IPS-NIHi7 (cell line): ENCODE measurements at regions not wholly inside any gene's neighbourhood (a gene's known extent, or its start where the extent isn't known, plus 50 kb on each side); places are given as distances from the start of the nearest gene placed in this dataset.

ENCODE experiments used
- DNase-seq: peaks from one replicate; pipeline ENCODE4 v3.0.0; 2012; ENCODE audit warnings: mixed read lengths; ENCODE audit errors: extremely low spot score

DNA sequence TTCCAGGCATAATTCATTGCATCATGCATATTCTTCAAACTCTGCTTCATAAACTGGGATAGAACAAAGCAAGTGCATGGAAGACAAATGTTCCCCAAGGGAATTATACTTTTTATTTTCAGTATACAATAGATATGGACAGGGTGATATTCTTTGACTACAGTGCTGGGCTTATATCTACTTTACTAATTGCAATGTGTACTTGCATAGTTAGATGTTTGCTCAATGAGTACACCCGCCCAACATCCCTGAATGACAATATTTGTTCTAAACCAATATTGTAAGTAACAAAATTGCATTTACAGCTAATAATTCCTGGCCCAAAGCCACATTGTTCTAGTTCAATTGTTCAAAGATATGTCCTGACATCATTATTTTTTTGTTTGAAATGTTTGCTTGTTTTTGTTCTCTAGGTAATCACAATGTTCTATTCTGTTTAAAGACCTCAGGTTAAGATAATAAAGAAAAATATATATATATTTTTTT is 171.4 kb downstream of the PTN start:
- no peak for DNase-seq

DNA sequence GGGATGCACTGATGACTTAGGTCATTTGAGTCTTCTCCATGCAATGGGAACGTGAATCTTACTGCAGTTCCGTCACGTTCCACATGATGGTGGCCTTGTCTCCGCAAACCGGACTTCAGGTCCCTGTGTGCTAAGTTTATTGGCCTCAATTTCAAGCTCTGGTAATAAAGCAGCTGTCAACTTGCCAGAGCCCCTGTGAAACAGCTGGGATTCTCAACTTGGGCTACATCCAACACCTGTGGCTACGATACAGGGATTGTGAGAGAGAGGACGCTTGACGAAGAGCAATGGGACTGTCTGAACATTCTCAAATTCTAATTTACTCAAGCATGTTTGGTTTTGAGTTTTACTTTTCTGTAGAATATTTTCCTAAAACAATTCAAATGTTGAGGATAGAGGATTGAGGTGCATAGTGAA is 174.2 kb downstream of the PTN start:
- DNase-seq, result peak; percentile 77

DNA sequence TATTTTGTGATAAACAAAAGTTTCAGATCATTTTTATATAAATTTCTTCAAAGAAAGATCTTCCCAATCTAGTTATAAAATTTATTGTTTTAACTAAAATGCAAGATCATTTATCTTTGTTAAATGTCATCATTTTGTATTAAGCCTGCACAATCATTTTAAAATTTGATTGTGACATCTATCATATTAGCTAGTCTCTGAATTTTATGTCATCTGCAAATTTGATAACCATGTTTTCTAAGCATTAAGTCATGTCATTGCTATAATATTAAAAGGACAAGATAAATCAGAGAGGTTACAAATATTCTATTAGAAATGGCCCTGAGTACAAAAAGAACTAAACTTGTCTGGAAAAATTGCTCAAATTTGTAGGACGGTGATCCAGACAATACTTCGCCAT is 175.9 kb downstream of the PTN start:
- DNase-seq, result no peak

DNA sequence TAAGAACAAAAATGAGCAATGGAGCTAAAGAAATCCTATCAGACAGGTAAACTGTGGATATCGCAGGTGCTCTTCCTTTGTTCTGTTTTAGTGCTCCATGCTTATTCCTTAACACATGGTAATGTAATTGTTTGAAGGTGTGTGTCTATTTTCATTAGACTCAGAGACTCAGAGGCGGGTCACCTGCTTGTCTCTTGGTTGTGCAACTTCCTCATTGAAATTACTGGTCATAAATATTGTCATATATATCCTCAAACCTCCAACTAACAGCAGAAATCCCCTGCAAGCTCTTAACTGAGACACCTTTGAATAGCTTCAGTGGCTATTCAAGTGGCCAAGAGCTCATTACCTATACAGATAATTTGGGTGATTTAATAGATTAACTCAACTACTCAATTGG is 177.2 kb downstream of the PTN start:
- no peak for DNase-seq

DNA sequence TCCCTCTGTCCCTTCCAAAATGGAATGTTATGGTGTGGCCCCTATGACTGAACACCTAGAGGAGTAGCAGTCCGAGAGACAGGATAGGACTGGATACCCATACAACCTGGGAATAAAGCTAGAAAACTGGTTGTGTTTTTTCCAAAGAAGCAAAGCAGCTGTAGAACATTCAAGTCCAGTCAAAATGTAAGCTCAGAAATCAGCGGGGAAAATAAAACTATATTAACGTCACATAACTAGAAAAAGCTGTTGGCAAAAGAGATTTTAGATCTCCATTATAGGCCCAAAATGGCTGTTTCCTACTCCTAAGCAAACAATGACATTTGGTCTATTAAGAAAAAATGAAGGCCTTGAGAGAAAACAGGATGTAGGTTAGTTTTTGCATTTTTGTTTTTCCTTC is 177.7 kb downstream of the PTN start:
- DNase-seq, result no peak

DNA sequence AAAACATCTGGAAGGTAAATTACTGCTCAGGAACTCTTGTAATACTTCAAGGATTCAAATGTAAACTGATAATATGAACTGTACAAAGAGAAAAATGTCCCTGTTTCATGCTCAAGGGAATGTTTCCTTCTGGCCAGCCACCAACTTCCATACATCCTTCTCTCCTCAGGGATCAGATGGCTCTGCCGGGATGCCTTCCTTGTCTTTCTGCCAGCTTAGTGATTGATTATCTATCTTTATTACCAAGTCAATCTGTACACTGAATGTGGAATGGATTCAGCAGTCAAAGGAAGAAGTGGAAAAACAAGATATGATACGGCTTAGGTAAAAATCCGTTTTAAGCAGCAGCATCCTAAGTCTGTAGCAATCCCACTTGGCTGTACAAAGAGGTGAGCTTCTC is 178.3 kb downstream of the PTN start:
- no peak for DNase-seq

DNA sequence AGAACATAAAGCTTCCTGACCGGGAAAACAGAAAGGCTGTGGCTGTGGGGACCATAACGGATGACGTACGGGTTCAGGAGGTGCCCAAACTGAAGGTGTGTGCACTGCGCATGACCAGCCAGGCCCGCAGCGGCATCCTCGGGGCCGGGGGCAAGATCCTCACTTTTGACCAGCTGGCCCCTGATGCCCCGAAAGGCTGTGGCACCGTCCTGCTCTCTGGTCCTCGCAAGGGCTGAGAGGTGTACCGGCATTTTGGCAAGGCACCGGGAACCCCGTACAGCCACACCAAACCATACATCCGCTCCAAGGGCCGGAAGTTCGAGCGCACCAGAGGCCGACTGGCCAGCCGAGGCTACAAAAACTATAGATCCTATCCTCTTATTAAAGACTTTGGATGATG is 179.3 kb downstream of the PTN start:
- DNase-seq, result no peak

DNA sequence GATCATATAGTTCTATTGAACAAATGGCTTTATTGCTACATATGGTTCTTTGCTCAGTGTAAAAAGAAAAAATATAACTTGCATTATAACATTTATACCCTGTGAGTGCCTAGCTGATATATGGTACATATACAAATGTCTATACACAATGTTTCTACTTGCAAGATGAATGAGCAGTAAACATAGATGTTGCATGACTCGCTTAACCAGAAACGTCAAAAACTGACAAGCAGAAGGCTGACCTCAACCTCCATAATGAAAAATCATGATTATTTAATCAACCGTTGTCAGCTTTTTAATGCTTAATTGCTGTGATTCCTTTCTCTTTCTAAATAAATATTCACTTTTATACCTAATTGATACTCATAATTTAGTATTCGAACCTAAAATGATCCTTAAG is 183.3 kb downstream of the PTN start:
- DNase-seq, result no peak

DNA sequence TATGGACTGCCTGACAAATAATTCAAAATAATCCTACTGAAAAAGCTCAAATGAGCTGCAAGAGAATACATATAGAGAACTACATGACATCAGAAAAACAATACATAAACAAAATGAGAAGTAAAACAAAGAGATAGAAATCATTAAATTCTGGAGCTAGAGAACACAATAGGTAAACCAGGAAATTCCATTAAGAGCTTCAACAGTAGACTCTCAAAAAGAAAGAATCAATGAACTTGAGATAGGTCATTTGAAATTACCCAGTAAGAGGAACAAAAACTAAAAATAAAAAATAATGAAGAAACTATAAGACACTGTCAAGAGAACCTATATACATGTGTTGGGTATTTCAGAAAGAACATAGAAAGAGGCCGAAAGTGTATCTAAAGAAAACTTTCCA is 186.3 kb downstream of the PTN start:
- DNase-seq, result no peak

DNA sequence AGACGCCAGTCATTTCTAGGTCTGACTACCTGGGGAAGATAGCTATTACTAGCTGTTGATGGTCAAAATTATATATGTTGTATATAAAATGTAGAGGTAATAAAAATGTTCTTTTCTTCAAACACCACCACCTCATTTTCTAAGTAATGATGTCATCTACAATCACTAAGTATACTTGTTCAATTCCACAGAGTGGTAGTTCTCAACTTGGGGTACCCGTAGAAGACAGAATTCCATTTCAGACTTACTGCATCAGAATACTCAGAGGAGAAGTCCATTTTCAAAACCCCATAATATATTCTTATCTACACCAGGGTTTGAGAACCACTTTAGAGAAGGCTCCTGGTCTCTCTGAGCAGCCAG is 191.9 kb downstream of the PTN start:
- no peak for DNase-seq

DNA sequence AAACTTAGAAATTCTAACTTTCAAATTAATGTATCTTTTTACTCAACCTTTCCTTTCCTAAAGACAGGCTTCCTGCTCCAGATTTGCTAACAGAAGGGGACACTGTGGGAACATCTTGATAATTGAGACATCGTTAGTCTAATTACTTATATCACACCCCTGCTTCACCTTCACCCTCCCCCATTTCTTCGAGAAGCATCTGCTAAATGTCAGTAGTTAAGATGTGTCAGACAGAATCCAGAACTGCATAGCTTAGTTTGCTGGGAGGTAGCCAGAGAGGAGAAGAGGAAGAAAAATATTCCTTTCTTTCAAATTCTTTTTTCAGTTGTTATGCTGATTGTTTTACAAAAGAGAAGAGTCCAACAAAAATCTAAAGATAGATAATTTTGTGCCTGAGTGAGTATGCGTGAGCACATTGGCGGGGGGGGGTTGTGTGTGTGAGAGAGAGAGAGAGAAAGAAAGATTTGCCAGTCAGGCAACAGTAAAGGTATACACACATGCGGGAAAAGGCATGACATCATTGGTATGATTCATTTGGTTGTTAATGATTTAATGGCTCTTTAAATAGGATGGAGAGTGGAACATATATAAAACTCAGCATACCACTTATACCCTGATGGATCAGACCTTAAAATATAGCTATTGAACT is 192.4 kb downstream of the PTN start:
- no peak for DNase-seq

DNA sequence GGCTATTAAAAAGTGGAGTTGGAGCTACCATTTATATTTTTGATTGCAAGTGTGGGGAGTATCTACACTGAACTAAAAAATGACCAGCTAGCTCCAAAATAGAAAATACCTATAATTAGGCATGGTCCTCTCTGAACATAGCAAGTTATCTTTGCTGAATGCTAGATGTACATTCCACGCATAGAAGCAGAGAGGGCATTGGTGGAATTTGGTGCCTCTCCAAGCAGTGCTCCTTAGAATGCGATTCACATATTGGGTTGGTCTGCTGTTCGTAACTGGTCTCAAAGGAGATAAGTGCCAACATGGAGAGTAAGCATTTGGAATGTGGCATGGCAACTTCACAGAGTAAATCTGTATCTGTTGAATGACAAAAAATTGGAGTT is 196.2 kb downstream of the PTN start:
- DNase-seq, result no peak

DNA sequence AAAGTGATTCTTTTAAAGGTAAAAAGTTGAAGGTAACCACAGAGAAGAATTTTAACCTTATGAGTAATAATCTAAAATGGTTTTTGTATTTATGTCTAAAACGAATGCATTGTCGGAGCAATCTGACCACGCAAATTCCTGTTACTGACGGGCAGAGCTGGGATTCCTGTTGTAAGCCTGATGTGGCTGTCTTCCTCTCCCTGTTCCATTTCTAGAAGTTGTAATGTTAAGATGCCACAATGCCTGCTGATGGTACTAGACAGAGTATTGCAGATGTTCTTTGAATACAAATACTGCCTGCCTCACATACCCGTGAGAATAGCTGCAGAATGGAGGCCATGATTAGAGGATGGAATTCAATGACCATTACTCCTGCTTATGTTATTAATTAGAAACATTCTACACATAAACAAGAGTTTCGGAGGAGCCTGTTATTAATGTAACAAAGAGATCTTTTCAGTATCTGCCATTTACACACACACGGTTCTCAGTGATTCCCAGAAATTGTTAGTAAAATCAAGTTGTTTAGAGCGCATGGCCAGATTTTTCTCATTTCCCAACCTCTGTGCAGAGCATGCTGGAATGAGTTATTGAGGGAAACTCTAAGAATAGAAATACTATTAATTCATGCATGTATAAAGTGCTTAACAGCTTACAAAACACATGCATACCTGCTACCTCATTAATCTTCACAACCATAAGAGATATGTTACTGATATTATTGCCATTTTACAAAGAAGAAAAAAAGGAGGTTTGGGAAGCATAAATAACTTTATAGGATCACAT is 196.8 kb downstream of the PTN start:
- DNase-seq, result no peak

DNA sequence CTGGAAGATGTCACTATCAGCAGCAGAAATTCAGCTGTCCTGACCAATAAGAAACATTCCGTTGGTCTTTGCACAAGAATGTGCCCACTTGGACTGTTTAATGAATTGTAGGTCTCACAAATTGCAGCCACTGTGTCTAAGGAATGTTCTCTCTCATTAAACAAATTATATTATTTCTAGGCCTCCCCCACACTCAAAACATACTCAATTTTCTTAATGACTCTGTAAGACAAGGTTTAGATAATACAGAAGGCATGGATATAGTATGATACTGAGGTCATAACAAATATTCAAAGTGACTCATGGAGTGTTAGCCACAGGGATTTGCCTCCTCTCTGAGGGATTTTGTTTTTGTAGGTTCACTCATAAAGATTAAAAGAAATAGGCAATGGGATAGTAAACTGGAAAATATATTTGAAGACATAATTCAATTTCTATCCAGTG is 197.5 kb downstream of the PTN start:
- no peak for DNase-seq

DNA sequence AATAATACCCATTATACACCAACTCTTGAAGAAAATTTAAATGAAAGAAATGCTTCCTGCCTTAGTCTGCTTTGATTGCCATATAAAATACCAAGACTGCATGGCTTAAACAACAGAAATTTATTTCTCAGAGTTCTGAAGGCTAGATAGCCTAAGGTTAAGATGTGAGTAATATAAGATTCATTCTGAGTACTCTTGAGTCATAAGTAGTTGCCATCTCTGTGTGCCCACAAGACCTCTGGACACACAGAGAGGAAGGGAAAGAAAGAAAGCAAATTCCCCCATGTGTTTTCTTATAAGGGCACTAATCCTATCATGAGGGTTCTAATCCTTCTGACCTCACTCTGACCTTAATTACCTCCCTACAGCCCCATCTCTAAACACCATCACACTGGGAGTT is 201.2 kb downstream of the PTN start:
- DNase-seq, result no peak

DNA sequence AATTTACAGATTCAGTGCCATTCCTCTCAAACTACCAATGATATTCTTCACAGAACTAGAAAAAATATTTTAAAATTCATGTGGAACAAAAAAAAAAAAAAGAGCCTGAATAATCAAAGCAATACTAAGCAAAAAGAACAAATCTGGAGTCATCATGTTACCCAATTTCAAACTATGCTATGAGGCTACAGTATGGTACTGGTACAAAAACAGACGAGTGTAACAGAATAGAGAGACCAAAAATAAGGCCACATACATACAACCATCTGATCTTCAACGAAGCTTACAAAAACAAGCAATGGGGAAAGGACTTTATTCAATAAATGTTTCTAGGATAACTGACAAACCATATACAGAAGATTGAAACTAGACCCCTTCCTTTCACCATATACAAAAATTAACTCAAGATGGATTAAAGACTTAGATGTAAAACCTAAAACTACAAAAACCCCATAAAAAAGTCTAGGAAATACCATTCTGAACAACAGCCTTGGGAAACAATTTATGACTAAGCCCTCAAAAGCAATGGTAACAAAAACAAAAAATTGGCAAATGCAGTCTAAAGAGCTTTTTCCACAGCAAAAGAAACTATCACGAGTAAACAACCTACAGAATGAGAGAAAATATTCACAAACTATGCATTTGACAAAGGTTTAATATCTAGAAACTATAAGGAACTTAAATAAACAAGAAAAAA is 207.7 kb downstream of the PTN start:
- DNase-seq, result no peak

DNA sequence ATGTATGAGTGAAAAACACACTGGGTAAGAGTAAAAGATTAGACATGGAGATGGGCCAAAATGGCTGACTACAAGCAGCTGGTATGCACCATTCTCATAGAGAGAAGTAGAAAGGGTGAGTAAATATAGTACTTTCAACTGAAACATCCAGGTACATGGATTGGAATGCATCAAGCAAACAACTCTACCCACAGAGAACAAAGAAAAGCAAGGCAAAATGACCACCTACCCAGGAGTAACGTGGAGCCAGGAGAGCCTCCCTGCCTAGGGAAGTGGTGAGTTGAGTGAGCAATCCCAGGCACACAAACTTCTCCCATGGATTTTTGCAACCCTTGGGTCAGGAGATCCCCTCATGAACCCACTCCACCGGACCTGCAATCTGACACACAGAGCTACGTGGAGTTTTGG is 212.8 kb downstream of the PTN start:
- DNase-seq, result no peak

DNA sequence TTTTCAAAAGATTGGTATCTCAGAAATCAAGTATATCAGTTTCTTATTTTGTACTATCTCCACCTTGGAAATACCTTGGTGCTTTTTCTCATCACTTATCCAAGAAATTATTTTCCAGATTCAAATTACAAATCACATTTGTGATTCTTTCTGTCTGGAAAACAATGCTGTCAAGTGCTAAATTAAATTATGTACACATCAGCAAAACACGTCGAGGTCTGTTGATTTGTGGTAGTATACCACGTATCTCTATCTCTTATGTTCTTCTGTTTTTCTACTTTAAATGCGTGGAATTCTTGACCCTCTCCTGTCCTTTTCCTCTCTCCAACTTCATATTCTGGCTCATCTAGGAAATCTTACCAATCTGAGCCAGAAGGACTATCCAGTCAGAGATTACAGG is 214.5 kb downstream of the PTN start:
- no peak for DNase-seq

DNA sequence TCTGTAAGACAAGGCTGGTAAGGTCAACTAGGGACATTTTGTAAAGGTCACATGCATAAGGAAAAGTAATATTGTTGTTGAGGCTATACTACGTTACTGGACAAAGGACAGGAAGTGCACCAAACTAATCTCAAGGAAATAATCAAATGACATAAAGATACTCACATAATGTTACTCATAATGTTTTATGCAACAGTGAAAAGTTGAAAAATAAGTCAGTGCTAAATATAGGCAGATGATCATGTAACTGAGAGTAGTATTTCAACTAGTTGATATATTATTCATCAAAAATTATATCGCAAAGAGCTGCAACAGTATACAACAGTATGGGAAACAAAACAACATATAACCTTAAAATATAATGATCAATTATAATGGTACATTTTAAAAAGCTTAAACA is 215.7 kb downstream of the PTN start:
- DNase-seq, result no peak

DNA sequence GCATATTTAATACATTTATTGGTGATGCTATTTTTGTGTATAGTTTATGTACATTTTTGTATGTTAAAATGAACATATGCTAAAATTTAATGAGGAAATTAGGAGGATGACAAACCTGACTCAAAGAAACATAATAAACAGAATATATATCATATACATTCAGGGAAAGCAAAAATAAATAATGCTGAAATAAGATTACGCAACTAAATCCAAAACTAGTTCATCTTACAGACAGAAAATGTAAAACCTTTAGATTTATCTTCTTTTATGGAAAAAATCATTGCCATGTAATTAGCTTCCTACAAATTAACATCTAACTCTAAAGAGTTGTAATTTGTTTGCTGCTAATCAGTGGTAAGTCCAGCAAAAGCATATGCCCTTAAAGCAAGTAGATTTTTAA is 216.5 kb downstream of the PTN start:
- DNase-seq, result no peak

DNA sequence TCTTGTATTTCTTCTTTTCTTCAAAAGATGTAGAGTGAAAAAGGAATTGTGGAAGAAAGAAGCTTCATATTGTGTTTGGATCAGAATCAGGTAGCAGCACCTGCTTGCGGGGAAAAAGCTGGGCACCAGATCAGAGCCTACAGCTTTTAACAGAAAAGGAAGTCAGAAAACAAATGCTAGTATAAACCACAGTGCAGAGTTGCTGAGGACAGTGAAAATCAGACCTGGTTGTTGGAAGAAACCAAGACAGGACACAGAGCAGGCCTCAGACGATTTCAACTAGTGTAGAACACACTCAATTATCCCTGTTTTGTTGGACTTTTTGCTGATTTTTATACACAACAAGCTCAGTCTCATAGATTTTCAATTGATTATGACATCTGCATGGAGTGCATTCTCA is 221.4 kb downstream of the PTN start:
- DNase-seq, result no peak

DNA sequence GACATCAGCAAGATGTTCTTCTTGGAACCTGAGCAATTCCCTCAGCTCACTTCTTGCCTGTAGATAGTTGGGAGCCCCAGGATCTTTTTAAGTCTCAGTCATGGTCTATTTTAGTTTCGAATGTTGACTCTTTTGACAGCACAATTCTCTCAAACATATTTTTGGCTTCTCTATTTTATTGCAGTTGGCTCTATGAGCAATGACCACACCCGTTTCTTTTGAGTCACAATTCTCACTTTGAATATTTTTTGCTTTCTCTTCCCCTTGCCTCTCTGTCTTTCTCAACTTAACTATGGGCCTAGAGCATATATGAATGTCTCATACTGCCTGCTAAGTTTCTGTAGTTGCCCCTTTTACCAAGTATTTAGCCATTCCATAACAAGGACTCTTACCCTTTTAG is 222.8 kb downstream of the PTN start:
- DNase-seq, result no peak

DNA sequence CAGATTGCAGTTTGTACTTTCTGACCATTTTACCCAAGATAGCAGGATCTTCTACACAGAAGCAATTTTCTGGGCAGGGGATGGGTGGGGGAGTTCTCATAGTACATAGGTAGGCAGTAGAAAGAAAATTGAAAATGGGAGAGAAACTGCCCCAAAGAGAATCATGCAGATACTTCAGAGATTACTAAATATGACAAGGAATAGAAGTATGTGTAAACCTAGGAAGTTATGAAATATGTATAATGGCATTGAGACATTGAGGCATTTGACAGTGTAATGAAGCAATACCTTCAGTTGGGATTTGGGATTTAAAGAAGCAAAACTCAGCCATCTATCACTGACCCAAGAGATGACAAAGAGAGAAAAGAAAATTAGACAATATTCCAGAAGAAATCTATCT is 233.0 kb downstream of the PTN start:
- DNase-seq, result no peak
